Thymus (tissue), 11 donors: ENCODE measurements at regions not wholly inside any gene's neighbourhood (a gene's known extent, or its start where the extent isn't known, plus 50 kb on each side); places are given as distances from the start of the nearest gene placed in this dataset.

Experiments
- DNase-seq, 9 donors: peaks; one replicate each; pipeline ENCODE4 v3.0.0-alpha.2; 2013; ENCODE audit warnings: low spot score in 9 of 9, low read depth in 6 of 9, missing footprints in 1 of 9
- H3K27ac ChIP-seq, 2 donors: one replicate each; pipeline ENCODE4 v1.5.1; 2013; ENCODE audit warnings: control low read depth in 1 of 2, low read depth in 1 of 2, low read length in 1 of 2, mild to moderate bottlenecking in 1 of 2, moderate library complexity in 1 of 2
- H3K27me3 ChIP-seq, 2 donors: one replicate each; pipeline ENCODE4 v1.5.1; 2013; ENCODE audit warnings: low read length in 1 of 2; ENCODE audit not compliant: control insufficient read depth in 2 of 2, insufficient read depth in 1 of 2
- H3K36me3 ChIP-seq, 2 donors: one replicate each; pipeline ENCODE4 v1.5.1; 2013; ENCODE audit warnings: low read length in 1 of 2, mild to moderate bottlenecking in 1 of 2, moderate library complexity in 1 of 2; ENCODE audit not compliant: control insufficient read depth in 2 of 2, insufficient read depth in 2 of 2
- H3K4me1 ChIP-seq, 2 donors: one replicate each; pipeline ENCODE4 v1.5.1; 2013; ENCODE audit warnings: low read length in 2 of 2; ENCODE audit not compliant: control insufficient read depth in 2 of 2, insufficient read depth in 2 of 2
- H3K4me3 ChIP-seq, 2 donors: one replicate each; pipeline ENCODE4 v1.5.1; 2013; ENCODE audit warnings: low read length in 2 of 2, control low read depth in 1 of 2, mild to moderate bottlenecking in 1 of 2
- H3K9me3 ChIP-seq, 2 donors: one replicate each; pipeline ENCODE4 v1.5.1; 2013; ENCODE audit warnings: low read length in 1 of 2, mild to moderate bottlenecking in 1 of 2; ENCODE audit not compliant: control insufficient read depth in 2 of 2, insufficient read depth in 1 of 2
- WGBS: extraction: QIAGEN DNeasy Blood & Tissue Kit; methylation state at CpG from one replicate; pipeline ENCODE4 v1.1.7; 2013; 5-methylcytosine and 5-hydroxymethylcytosine counted together
- donor health status: healthy.

DNA sequence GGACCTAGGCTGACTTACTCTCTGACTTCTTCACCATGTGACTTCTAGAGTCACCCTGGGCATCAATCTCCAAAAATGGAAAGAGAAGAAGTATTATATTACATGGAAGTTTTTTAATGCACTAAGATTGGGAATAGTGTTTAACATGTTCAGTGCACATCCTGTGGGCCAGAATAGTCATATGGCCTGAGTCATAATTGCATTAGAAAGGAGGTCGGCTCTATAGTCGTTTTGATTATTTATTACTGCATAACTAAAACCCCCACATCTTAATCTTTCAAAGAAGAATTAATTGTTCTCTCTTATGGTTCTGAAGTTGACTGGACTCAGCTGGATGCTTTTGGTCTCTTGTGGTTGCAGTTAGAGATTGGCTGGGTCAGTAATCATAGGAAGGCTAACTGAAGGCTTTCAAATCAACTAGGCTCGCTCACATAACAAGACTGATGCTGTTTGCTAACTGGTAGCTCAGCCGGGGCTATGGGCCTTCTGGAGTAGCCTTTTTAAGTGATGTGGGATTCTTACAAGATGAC, 810.6 kb upstream of the ADGRL4 start:
- DNase-seq = no peak
- WGBS = 78% methylated on average over 4 of the region's 4 CpGs
- Histone ChIP-seq H3K4me1 (no peaks in the 10 kb centered on the region), H3K27ac (no peak overlapping the region), H3K36me3 (no peaks in the 10 kb centered on the region), H3K9me3 (peaks cover under 1 to 2% of the 10 kb centered on the region in 2 donors), H3K4me3 (no peak overlapping the region), H3K27me3 (no peaks in the 10 kb centered on the region)

DNA sequence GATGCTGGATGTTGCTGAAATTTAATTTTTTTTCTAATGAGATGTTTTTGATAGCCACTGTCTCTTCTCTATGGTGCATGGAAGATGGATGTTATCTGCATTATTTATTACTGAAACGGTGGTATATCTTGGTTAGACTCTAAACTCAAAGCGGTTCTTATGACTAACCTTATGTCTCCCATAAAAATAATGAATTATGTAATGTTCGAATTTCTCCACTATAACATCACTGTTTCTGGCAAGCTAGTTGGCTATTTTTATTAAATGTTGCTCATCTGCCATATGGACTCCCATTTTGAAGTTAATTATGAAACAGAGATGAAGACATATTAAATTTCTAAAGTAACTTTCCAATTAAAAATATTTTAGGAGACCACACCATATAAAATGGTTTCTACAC, 808.6 kb upstream of the ADGRL4 start:
- Histone ChIP-seq H3K4me3 (no peak overlapping the region), H3K9me3 (no peaks in the 10 kb centered on the region), H3K27ac (no peak overlapping the region), H3K36me3 (no peaks in the 10 kb centered on the region), H3K27me3 (no peaks in the 10 kb centered on the region), H3K4me1 (no peaks in the 10 kb centered on the region)
- WGBS = 85% methylated on average over 3 of the region's 3 CpGs
- no peak for DNase-seq

DNA sequence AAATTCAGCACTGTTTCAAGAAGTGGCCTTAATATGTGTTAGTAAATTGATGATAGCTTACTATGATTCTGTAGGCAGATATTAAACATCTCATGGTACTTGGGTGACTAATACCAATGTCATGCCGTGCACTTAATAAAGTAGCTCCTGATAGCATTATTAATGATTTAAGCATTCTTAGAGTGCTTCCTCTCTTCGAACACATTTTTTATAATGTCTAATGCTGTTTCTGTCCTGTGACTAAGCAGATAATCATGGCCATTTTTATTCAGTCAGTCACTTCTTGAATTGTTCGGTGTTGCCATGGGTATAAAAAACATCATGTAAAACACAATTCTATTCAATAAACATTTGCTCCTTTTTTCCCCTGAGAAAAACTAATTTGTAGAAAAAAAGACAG, 804.6 kb upstream of the ADGRL4 start:
- Histone ChIP-seq H3K9me3 (peaks cover 1 to 2% of the 10 kb centered on the region in 2 donors), H3K4me3 (no peak overlapping the region), H3K27me3 (no peaks in the 10 kb centered on the region), H3K4me1 (no peaks in the 10 kb centered on the region), H3K27ac (no peak overlapping the region), H3K36me3 (no peaks in the 10 kb centered on the region)
- 82% methylated on average over 3 of the region's 3 CpGs for WGBS
- DNase-seq = no peak

DNA sequence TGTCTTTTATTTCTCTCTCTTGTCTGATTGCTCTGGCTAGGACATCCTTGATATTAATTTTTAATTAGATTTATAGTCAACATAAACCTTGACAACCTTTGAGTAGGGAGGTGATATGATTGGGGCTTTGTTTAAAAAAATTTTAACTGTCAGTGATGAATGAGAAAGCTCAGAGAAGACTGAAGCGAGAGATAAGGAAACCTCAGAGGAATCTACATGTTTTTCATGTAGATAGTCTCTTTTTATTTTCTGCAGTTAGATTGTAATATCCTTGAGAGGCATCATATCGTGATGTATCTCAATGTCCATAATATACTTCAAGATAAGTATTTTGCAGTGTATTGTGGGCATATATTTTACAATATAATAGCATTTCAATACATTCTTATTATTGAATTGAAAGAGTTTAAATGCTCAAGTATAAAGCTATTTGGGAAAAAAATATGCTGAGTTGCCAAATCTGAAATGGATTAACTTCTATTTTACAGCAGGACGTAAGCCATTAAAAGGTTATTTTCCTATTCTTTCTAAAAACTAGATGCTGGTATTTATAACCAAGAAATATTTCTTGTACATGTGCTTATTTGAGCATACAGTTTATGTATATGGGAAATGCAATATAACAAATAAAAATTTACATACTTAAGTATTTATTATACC, 802.4 kb upstream of the ADGRL4 start:
- peaks cover 1 to 8% of the 10 kb centered on the region in 2 donors for H3K9me3 ChIP-seq
- WGBS = 88% methylated on average over 3 of the region's 3 CpGs

DNA sequence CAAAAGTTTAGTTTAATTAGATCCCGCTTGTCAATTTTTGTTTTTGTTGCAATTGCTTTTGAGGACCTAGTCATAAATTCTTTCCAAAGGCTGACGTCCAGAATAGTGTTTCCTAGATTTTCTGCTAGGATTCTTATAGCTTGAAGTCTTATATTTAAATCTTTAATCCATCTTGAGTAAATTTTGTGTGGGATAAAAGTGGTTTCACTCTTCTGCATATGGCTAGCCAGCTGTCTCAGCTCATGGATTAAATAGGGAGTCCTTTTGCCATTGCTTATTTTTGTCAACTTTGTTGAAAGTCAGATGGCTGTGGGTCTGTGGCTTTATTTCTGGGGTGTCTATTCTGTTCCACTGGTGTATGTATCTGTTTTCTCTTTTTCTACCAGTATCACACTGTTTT, 801.3 kb upstream of the ADGRL4 start:
- no peak overlapping the region for H3K27ac ChIP-seq
- H3K4me3 ChIP-seq = no peak overlapping the region
- peaks cover 1 to 8% of the 10 kb centered on the region in 2 donors for H3K9me3 ChIP-seq
- H3K4me1 ChIP-seq = no peaks in the 10 kb centered on the region
- no peaks in the 10 kb centered on the region for H3K36me3 ChIP-seq
- no peak for DNase-seq
- no peaks in the 10 kb centered on the region for H3K27me3 ChIP-seq
- 89% methylated on average over 2 of the region's 2 CpGs for WGBS

More for the DNA sequence above, 802.4 kb upstream of the ADGRL4 start:
- H3K27ac ChIP-seq = no peak overlapping the region
- H3K27me3 ChIP-seq = no peaks in the 10 kb centered on the region
- no peak overlapping the region for H3K4me3 ChIP-seq
- no peaks in the 10 kb centered on the region for H3K36me3 ChIP-seq
- DNase-seq = no peak
- no peaks in the 10 kb centered on the region for H3K4me1 ChIP-seq

DNA sequence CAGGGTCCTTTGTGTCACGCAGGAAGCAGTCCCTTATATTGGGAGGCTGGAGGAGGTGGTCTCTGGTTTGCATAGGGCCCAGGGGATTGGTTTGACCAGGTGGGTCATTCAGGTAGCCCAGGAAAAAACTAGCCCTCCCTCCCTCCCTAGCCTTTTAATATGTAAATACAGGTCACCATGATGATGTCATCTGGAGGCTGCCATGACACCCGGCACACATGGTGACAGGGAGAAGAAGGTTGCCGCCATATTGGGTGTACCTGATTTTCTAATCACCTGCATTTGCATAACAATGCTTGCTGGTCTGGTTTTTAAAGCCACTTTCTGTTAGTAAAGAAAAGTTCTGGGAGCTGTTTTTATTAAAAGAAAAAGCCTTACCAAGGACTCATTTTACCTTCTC, 791.0 kb upstream of the ADGRL4 start:
- Histone ChIP-seq H3K27me3 (no peaks in the 10 kb centered on the region), H3K9me3 (peaks cover 2 to 7% of the 10 kb centered on the region in 2 donors), H3K36me3 (no peaks in the 10 kb centered on the region), H3K27ac (no peak overlapping the region), H3K4me1 (no peaks in the 10 kb centered on the region), H3K4me3 (no peak overlapping the region)
- no peak for DNase-seq
- 97% methylated on average over 3 of the region's 3 CpGs for WGBS

DNA sequence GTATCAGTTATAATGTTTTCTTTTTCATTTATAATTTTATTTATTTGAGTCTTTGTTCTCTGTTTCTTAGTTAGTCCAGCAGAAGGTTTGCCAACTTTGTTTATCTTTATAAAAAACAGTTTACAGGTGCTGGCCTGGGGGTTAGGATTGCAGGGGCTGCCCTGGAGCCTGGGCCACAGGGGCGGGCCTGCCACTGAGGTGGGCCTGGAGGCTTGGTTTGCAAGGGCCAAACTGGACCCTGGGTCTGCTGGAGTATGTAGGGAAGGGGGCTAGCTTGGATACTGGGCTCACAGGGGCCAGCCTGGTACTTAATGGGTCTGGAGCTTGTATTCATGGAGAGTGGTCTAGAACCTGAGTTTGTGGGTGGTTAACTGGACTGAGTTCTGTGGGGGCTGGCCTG, 789.9 kb upstream of the ADGRL4 start:
- Histone ChIP-seq H3K27me3 (no peaks in the 10 kb centered on the region), H3K9me3 (peaks cover 2 to 7% of the 10 kb centered on the region in 2 donors), H3K27ac (no peak overlapping the region), H3K36me3 (no peaks in the 10 kb centered on the region), H3K4me1 (no peaks in the 10 kb centered on the region), H3K4me3 (no peak overlapping the region)
- 49% methylated on average over 1 of the region's 1 CpG for WGBS
- DNase-seq = no peak

DNA sequence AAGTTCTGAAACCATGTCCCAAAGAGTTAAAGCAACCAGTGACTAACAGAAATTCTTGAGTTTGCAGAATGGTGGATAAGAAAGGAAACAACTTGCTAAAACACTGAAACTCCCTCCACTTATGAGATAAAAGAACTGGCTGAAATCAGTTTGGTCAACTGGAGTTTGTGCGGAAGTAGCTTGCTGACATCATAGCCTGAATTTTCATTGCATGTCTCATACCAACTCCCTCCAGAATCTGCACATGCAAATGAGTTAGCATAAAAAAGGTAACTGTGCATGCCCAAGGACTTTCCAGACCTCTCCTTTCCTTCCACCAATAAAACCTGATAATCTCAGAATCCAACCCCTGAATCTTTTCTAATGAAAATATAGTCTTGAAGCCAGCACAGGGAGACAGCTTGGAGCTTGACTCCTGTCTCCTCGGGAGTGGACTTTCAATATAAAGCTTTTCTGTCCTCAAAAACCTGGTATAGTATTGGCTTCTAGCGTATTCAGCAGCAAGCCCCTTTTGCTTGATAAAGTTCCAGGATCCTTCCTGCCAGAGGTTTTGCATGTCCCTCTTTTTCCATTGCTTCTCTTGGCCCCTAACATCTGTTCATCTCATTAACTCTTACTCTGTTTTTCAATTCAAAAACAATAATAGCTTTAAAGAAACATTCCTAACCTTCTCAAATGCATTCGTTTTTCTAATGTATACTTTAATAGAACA, 785.8 kb upstream of the ADGRL4 start:
- WGBS = 63% methylated on average over 4 of the region's 4 CpGs
- no peaks in the 10 kb centered on the region for H3K36me3 ChIP-seq

DNA sequence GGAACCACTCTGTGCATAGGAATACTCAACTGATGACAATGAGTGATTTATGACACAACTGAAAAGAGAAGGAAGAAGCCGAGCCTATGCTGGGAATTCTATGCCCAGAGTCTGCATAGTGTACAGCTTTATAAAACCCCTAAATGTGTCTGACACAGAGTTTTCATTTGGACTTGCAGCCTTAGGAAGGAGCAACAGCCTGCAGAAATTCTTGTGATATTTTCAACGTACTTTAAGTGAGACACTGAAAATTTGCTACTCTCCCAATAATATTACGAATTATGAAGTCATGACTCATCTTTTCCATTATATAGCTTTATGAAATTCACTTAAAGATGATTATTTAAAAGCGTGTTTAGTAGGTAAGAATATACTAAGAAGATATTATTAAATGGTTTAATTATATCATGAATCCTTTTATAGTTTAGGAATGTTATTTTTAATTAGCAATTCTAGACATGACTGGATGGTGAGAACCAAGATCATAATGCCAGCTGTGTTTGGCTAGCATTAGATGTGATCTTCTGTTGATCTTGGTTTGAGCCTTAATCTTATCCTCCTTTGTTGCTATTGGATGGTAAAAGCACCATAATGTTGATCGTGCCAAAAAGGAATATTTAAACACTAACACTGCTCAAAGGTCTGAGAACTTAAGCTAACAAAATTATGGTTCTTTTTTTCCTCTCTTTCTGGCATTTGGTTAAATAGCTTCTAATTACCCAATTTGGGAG, 785.1 kb upstream of the ADGRL4 start:
- H3K27me3 ChIP-seq = no peaks in the 10 kb centered on the region
- H3K9me3 ChIP-seq = peaks cover 1 to 4% of the 10 kb centered on the region in 2 donors
- no peak overlapping the region for H3K4me3 ChIP-seq
- no peaks in the 10 kb centered on the region for H3K4me1 ChIP-seq
- no peak overlapping the region for H3K27ac ChIP-seq
- WGBS = 83% methylated on average over 5 of the region's 5 CpGs
- DNase-seq = no peak
- no peaks in the 10 kb centered on the region for H3K36me3 ChIP-seq

More for the DNA sequence above, 785.8 kb upstream of the ADGRL4 start:
- DNase-seq = no peak
- H3K4me3 ChIP-seq = no peak overlapping the region
- no peak overlapping the region for H3K27ac ChIP-seq
- no peaks in the 10 kb centered on the region for H3K4me1 ChIP-seq
- no peaks in the 10 kb centered on the region for H3K27me3 ChIP-seq
- peaks cover 1 to 7% of the 10 kb centered on the region in 2 donors for H3K9me3 ChIP-seq
